ENCODE measurements at regions not wholly inside any gene's neighbourhood (a gene's known extent, or its start where the extent isn't known, plus 50 kb on each side); places are given as distances from the start of the nearest gene placed in this dataset.

DNA sequence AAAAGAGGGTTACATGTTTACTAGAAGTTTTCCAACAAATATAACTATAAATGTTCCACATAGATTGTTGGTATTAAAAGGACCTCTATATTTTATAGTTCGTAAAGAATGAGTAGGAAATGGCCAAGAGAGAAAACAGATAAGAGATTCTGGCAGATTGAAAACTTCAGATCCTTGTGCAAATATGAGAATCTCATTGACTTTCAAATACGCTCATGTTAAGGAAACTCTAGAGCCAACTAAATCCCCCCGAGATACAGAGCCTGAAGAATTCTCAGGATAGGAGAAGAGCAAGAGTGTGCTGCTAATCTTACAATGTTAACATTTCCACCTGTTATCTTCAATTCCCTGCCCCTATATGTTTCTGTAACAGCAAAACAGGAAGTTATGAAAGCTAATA is 159.0 kb upstream of the OR13F1 start:
- Mint-ChIP-seq H3K4me1 (ENCODE audit: low read depth) (no peaks in the 10 kb centered on the region), H3K9me3 (no peaks in the 10 kb centered on the region), H3K4me3 (no peak overlapping the region), H3K36me3 (ENCODE audit: low read depth) (no peaks in the 10 kb centered on the region), H3K27me3 (no peaks in the 10 kb centered on the region), H3K27ac (no peak overlapping the region)
- Histone ChIP-seq H3K36me3 (ENCODE audit: insufficient read depth, low read length) (no peaks in the 10 kb centered on the region), H3K4me1 (ENCODE audit: insufficient read depth, low read length) (no peaks in the 10 kb centered on the region), H3K27me3 (ENCODE audit: control insufficient read depth in 1 of 2, insufficient read depth in 2 of 2, low read length in 2 of 2) (no peaks in the 10 kb centered on the region), H3K9me3 (ENCODE audit: control insufficient read depth in 1 of 2, insufficient read depth in 1 of 2, low read length in 2 of 2) (peaks cover 0 to 4% of the 10 kb centered on the region in 2 experiments), H3K27ac (ENCODE audit: low read depth in 1 of 2, low read length in 2 of 2) (no peak overlapping the region), H3K4me3 (ENCODE audit: low read length) (no peak overlapping the region)
- intact Hi-C loops (cut with DNase I, micrococcal nuclease) = no loop called here
- ChIA-PET CTCF (no interaction called here), POLR2A (no interaction called here)
- TF ChIP-seq, protein P1, sequence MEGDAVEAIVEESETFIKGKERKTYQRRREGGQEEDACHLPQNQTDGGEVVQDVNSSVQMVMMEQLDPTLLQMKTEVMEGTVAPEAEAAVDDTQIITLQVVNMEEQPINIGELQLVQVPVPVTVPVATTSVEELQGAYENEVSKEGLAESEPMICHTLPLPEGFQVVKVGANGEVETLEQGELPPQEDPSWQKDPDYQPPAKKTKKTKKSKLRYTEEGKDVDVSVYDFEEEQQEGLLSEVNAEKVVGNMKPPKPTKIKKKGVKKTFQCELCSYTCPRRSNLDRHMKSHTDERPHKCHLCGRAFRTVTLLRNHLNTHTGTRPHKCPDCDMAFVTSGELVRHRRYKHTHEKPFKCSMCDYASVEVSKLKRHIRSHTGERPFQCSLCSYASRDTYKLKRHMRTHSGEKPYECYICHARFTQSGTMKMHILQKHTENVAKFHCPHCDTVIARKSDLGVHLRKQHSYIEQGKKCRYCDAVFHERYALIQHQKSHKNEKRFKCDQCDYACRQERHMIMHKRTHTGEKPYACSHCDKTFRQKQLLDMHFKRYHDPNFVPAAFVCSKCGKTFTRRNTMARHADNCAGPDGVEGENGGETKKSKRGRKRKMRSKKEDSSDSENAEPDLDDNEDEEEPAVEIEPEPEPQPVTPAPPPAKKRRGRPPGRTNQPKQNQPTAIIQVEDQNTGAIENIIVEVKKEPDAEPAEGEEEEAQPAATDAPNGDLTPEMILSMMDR (IDR thresholded peaks at IDR 0.05) = no peak
- no peak for ATAC-seq (ENCODE audit: poor library complexity)
- DNase-seq = no peak

DNA sequence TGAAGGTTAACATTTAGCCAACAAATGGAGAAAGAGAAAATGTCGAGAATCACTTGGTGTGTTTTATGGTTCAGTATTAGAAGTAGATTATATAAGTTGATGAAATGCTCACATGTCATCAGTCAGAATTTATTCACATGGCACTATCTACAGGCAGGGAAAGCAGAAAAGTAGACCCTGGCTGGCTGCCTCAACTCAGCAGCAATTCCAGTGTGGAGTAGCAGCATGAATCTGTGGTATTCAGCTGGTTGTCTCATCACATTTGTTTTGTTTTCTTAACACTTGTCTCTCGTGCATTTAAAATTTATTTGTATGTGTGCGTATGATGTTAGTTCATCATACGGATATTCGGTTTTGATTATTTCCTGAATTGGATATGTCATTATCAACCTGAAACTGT is 153.5 kb upstream of the OR13F1 start:
- no peaks in the 10 kb centered on the region for H3K36me3 ChIP-seq (ENCODE audit: insufficient read depth, low read length)
- ATAC-seq (ENCODE audit: poor library complexity) = no peak
- no peaks in the 10 kb centered on the region for H3K9me3 ChIP-seq (ENCODE audit: control insufficient read depth in 1 of 2, insufficient read depth in 1 of 2, low read length in 2 of 2)
- Mint-ChIP-seq H3K4me3 (no peak overlapping the region), H3K9me3 (no peaks in the 10 kb centered on the region), H3K4me1 (ENCODE audit: low read depth) (no peaks in the 10 kb centered on the region), H3K36me3 (ENCODE audit: low read depth) (no peaks in the 10 kb centered on the region), H3K27ac (no peak overlapping the region), H3K27me3 (no peaks in the 10 kb centered on the region)
- H3K27ac ChIP-seq (ENCODE audit: low read depth in 1 of 2, low read length in 2 of 2) = no peak overlapping the region
- no peak for DNase-seq
- intact Hi-C loops (cut with DNase I, micrococcal nuclease) = no loop called here
- ChIA-PET POLR2A (no interaction called here), CTCF (no interaction called here)
- no peak overlapping the region for H3K4me3 ChIP-seq (ENCODE audit: low read length)
- no peaks in the 10 kb centered on the region for H3K27me3 ChIP-seq (ENCODE audit: control insufficient read depth in 1 of 2, insufficient read depth in 2 of 2, low read length in 2 of 2)
- H3K4me1 ChIP-seq (ENCODE audit: insufficient read depth, low read length) = no peaks in the 10 kb centered on the region
- TF ChIP-seq, protein P1 (IDR thresholded peaks at IDR 0.05) = no peak

DNA sequence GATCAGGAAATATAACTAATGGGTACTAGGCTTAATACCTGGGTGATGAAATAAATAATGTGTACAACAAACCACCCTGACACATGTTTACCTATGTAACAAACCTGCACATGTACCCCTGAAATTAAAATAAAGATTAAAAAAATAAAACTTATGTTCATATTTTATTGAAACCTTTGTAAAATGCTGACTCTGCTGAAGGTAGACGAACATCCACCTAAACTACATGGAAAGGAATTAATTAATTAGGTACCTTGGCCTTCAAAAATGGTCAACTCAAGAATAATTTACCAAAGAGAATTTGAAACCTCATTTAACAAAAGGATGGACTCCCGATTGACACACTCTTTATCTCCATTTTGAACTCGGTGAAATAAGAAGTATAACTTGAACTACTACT is 152.3 kb upstream of the OR13F1 start:
- H3K9me3 ChIP-seq (ENCODE audit: control insufficient read depth in 1 of 2, insufficient read depth in 1 of 2, low read length in 2 of 2) = no peaks in the 10 kb centered on the region
- H3K27ac Mint-ChIP-seq = no peak overlapping the region
- H3K27ac ChIP-seq (ENCODE audit: low read depth in 1 of 2, low read length in 2 of 2) = no peak overlapping the region
- H3K4me3 ChIP-seq (ENCODE audit: low read length) = no peak overlapping the region
- H3K36me3 Mint-ChIP-seq (ENCODE audit: low read depth) = no peaks in the 10 kb centered on the region
- DNase-seq = no peak
- H3K27me3 Mint-ChIP-seq = no peaks in the 10 kb centered on the region
- no peaks in the 10 kb centered on the region for H3K9me3 Mint-ChIP-seq
- intact Hi-C loops (cut with DNase I, micrococcal nuclease) = no loop called here
- no peak overlapping the region for H3K4me3 Mint-ChIP-seq
- ChIA-PET POLR2A (no interaction called here), CTCF (no interaction called here)
- ATAC-seq (ENCODE audit: poor library complexity) = no peak
- TF ChIP-seq, protein P1 (IDR thresholded peaks at IDR 0.05) = no peak
- H3K27me3 ChIP-seq (ENCODE audit: control insufficient read depth in 1 of 2, insufficient read depth in 2 of 2, low read length in 2 of 2) = no peaks in the 10 kb centered on the region
- H3K4me1 ChIP-seq (ENCODE audit: insufficient read depth, low read length) = no peaks in the 10 kb centered on the region
- no peaks in the 10 kb centered on the region for H3K36me3 ChIP-seq (ENCODE audit: insufficient read depth, low read length)
- no peaks in the 10 kb centered on the region for H3K4me1 Mint-ChIP-seq (ENCODE audit: low read depth)
